Skeletal muscle cell (primary cell): ENCODE measurements at regions not wholly inside any gene's neighbourhood (a gene's known extent, or its start where the extent isn't known, plus 50 kb on each side); places are given as distances from the start of the nearest gene placed in this dataset.

Source experiments
- DNase-seq: peaks from one replicate; pipeline ENCODE4 v3.0.0-alpha.2; 2010; ENCODE audit warnings: low read depth
- H3K4me3 ChIP-seq: 2 replicates; pipeline ENCODE4 v1.5.1; 2011; ENCODE audit warnings: low read depth, mild to moderate bottlenecking, control low read depth, low read length, moderate library complexity

- DNase-seq: no peak
Observed at GRCh38 chr18:34083910-34084535, 140.7 kb downstream of the NOL4 start.

GRCh38 chr18:34077599-34077998 lies 147.1 kb downstream of the NOL4 start:
- no peak for DNase-seq
- no peak overlapping the region for H3K4me3 ChIP-seq

More at GRCh38 chr18:34083910-34084535, 140.7 kb downstream of the NOL4 start:
- H3K4me3 ChIP-seq: no peak overlapping the region

- no peak overlapping the region for H3K4me3 ChIP-seq
- DNase-seq: no peak
Observed at GRCh38 chr18:34075963-34076860, 148.5 kb downstream of the NOL4 start.

GRCh38 chr18:34061226-34061625 lies 163.5 kb downstream of the NOL4 start:
- no peak for DNase-seq
- H3K4me3 ChIP-seq: no peak overlapping the region

GRCh38 chr18:34055227-34055626 lies 169.5 kb downstream of the NOL4 start:
- H3K4me3 ChIP-seq: no peak overlapping the region
- no peak for DNase-seq

- no peak for DNase-seq
- no peak overlapping the region for H3K4me3 ChIP-seq
Observed at GRCh38 chr18:34050661-34051060, 174.1 kb downstream of the NOL4 start.

- H3K4me3 ChIP-seq: no peak overlapping the region
- no peak for DNase-seq
Observed at GRCh38 chr18:34049511-34049910, 175.2 kb downstream of the NOL4 start.

- no peak for DNase-seq
Observed at GRCh38 chr18:34048423-34048822, 176.3 kb downstream of the NOL4 start.

GRCh38 chr18:34042423-34043146 lies 182.1 kb downstream of the NOL4 start:
- no peak overlapping the region for H3K4me3 ChIP-seq
- DNase-seq: no peak

More at GRCh38 chr18:34048423-34048822, 176.3 kb downstream of the NOL4 start:
- no peak overlapping the region for H3K4me3 ChIP-seq

GRCh38 chr18:34039611-34040010 lies 185.1 kb downstream of the NOL4 start:
- no peak overlapping the region for H3K4me3 ChIP-seq
- DNase-seq: no peak

GRCh38 chr18:34039201-34039600 lies 185.5 kb downstream of the NOL4 start:
- no peak overlapping the region for H3K4me3 ChIP-seq
- no peak for DNase-seq

GRCh38 chr18:34038086-34038485 lies 186.6 kb downstream of the NOL4 start:
- no peak overlapping the region for H3K4me3 ChIP-seq
- DNase-seq: no peak

GRCh38 chr18:34033968-34034367 lies 190.7 kb downstream of the NOL4 start:
- no peak overlapping the region for H3K4me3 ChIP-seq
- no peak for DNase-seq

GRCh38 chr18:34031810-34032209 lies 192.9 kb downstream of the NOL4 start:
- DNase-seq: no peak
- no peak overlapping the region for H3K4me3 ChIP-seq

- DNase-seq: no peak
- H3K4me3 ChIP-seq: no peak overlapping the region
Observed at GRCh38 chr18:34028324-34028723, 196.4 kb downstream of the NOL4 start.

GRCh38 chr18:34025191-34025801 lies 199.4 kb downstream of the NOL4 start:
- DNase-seq: no peak
- no peak overlapping the region for H3K4me3 ChIP-seq

GRCh38 chr18:34023471-34023870 lies 201.2 kb downstream of the NOL4 start:
- DNase-seq: no peak
- no peak overlapping the region for H3K4me3 ChIP-seq

- no peak overlapping the region for H3K4me3 ChIP-seq
- DNase-seq: no peak
Observed at GRCh38 chr18:34018336-34018735, 206.4 kb downstream of the NOL4 start.

GRCh38 chr18:34003687-34004086 lies 221.0 kb downstream of the NOL4 start:
- no peak overlapping the region for H3K4me3 ChIP-seq
- no peak for DNase-seq

GRCh38 chr18:34002130-34002529 lies 222.6 kb downstream of the NOL4 start:
- DNase-seq: no peak

More at GRCh38 chr18:34002130-34002529, 222.6 kb downstream of the NOL4 start:
- no peak overlapping the region for H3K4me3 ChIP-seq
